Parathyroid adenoma (tissue), 2 donors: ENCODE measurements at regions not wholly inside any gene's neighbourhood (a gene's known extent, or its start where the extent isn't known, plus 50 kb on each side); places are given as distances from the start of the nearest gene placed in this dataset.
A peak's percentile ranks its signal among the peaks of the same experiment; 100 is the strongest.

Experiments
- H2AFZ ChIP-seq: fragments of 300-600 bp; sonication (generic); one replicate; pipeline ENCODE4 v1.7.0; 2017; ENCODE audit warnings: antibody characterized with exemption, mild to moderate bottlenecking
- H3K27ac ChIP-seq: fragments of 300-600 bp; sonication (generic); one replicate; pipeline ENCODE4 v1.7.0; 2017
- H3K27me3 ChIP-seq: fragments of 300-600 bp; sonication (generic); one replicate; pipeline ENCODE4 v1.7.0; 2017; ENCODE audit warnings: low read length; ENCODE audit not compliant: control insufficient read depth, insufficient read depth
- H3K36me3 ChIP-seq: fragments of 300-600 bp; sonication (generic); one replicate; pipeline ENCODE4 v1.7.0; 2017; ENCODE audit warnings: low read length; ENCODE audit not compliant: control insufficient read depth, insufficient read depth
- H3K4me1 ChIP-seq: fragments of 300-600 bp; sonication (generic); one replicate; pipeline ENCODE4 v1.7.0; 2017; ENCODE audit warnings: control low read depth
- H3K4me2 ChIP-seq: fragments of 300-600 bp; sonication (generic); one replicate; pipeline ENCODE4 v1.7.0; 2017; ENCODE audit warnings: low read length
- H3K4me3 ChIP-seq: fragments of 300-600 bp; sonication (generic); one replicate; pipeline ENCODE4 v1.7.0; 2017; ENCODE audit warnings: low read depth, low read length
- H3K79me2 ChIP-seq: fragments of 300-600 bp; sonication (generic); one replicate; pipeline ENCODE4 v1.7.0; 2017; ENCODE audit warnings: control low read depth
- H3K9ac ChIP-seq: fragments of 300-600 bp; sonication (generic); one replicate; pipeline ENCODE4 v1.7.0; 2017; ENCODE audit warnings: mild to moderate bottlenecking
- H3K9me3 ChIP-seq: fragments of 300-600 bp; sonication (generic); one replicate; pipeline ENCODE4 v1.7.0; 2017; ENCODE audit warnings: low read length; ENCODE audit not compliant: control insufficient read depth
- TF ChIP-seq, protein P1 (sequence below): fragments of 300-600 bp; sonication (generic); IDR thresholded peaks from one replicate; pipeline ENCODE4 v1.7.0; 2017; ENCODE audit warnings: antibody characterized with exemption, mild to moderate bottlenecking
- donor health status: primary hyperparathyroidism.

DNA sequence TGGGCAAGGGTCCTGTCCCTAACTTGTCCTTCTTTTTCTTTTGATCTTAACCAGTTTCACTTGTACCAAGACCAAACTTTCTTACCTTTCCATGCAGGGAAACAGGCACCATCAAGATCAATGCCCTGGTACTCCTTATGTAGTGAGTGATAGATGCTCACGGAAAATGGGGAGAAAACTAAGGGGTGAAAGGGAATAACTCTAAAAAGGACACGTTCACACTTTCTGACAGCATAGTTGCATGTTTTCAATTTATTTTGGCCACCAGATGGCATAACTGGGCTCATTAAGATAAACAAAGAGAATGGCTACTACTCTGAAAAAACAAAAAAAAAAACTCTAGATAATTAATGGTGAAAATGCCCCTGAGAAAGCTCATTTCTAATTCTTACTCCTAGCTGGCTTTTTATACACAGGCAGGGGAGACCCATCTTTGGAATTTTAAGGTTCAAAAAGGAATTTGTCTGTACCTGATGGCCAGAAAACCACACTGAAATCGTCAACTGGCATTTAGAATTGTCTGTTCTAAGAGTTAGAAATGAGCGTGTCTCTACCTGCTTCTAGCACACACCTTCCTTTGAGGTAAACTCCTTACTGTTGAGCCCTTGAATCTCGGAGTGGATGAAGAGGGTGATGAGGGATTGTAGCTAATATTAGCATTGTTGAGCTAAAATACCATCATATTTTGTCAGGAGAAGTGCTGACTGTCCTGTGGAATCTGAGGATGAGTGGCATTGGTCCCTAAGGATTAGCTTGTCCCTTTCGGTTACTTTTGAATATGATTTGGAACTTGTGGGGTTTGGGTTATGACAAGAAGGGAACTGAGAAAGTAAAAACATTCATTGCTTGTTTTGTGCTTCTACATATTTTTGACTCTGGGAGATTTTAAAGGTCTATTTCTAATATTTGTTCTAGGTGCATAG is 62.2 kb upstream of the DDR1 start:
- H3K27me3 ChIP-seq, result no peaks in the 10 kb centered on the region
- H3K4me3 ChIP-seq, result peak overlapping the region; percentile 24
- TF ChIP-seq, protein P1, sequence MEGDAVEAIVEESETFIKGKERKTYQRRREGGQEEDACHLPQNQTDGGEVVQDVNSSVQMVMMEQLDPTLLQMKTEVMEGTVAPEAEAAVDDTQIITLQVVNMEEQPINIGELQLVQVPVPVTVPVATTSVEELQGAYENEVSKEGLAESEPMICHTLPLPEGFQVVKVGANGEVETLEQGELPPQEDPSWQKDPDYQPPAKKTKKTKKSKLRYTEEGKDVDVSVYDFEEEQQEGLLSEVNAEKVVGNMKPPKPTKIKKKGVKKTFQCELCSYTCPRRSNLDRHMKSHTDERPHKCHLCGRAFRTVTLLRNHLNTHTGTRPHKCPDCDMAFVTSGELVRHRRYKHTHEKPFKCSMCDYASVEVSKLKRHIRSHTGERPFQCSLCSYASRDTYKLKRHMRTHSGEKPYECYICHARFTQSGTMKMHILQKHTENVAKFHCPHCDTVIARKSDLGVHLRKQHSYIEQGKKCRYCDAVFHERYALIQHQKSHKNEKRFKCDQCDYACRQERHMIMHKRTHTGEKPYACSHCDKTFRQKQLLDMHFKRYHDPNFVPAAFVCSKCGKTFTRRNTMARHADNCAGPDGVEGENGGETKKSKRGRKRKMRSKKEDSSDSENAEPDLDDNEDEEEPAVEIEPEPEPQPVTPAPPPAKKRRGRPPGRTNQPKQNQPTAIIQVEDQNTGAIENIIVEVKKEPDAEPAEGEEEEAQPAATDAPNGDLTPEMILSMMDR, result peak; percentile 66
- no peaks in the 10 kb centered on the region for H3K9me3 ChIP-seq
- H3K36me3 ChIP-seq, result no peaks in the 10 kb centered on the region
- H3K4me2 ChIP-seq, result peak overlapping the region; percentile 11
- H3K9ac ChIP-seq, result no peak overlapping the region
- peak overlapping the region; percentile 84 for H2AFZ ChIP-seq
- H3K27ac ChIP-seq, result peak overlapping the region; percentile 83
- no peaks in the 10 kb centered on the region for H3K79me2 ChIP-seq
- peaks cover 34% of the 10 kb centered on the region for H3K4me1 ChIP-seq

DNA sequence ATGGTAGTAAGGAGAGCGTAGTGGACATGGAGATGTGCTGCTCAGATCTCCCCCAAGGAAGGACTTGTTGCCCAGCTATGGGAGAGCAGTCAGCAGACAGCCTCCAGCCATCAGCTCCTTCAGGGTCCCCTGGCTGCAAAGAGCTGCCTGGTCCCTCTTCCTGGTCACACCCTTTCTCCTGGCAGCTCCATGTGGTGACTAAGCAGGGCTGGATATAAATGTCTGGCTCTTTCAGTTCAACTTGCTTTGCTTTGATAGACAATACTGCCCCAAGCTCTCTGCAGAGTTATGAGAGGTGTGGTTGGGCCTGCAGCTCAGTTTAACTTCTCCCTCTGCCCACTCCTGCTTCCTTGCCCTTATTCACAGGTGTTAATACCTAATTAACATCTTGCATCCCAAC is 64.1 kb upstream of the DDR1 start:
- H3K36me3 ChIP-seq, result no peaks in the 10 kb centered on the region
- H3K4me3 ChIP-seq, result no peak overlapping the region
- H3K4me2 ChIP-seq, result no peak overlapping the region
- no peaks in the 10 kb centered on the region for H3K27me3 ChIP-seq
- H3K9me3 ChIP-seq, result no peaks in the 10 kb centered on the region
- H3K79me2 ChIP-seq, result no peaks in the 10 kb centered on the region
- H3K27ac ChIP-seq, result no peak overlapping the region
- H2AFZ ChIP-seq, result peak overlapping the region; percentile 30
- no peak overlapping the region for H3K9ac ChIP-seq
- TF ChIP-seq, protein P1, result no peak
- peaks cover 32% of the 10 kb centered on the region for H3K4me1 ChIP-seq

DNA sequence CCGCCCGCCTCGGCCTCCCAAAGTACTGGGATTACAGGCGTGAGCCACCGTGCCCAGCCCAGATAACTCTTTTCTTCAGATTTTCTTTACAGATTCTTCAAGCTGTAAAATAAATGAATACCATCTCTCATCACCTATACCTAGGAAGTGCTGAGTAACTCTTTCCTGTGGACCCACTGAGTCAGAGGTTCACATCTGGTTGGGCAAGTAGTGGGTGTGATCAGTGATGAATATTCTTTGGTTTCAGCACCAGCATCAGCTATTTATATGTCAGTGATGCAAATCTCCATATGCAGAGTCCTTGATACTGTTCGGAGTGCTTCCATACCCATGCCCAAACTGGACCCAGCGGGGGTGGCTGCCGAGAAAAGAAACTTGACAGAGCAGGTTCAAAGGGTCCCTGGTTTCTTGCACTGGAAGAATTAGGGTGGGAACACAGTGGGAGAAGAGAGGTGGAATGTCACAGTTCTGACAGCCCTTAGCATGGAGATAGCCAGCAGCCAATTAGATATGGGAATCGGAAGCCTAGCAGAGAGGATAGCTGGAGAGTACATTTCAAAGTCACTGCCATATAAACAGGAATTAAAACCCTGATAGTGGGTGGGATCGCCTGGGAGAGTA is 64.9 kb upstream of the DDR1 start:
- H3K4me3 ChIP-seq, result no peak overlapping the region
- H3K9ac ChIP-seq, result no peak overlapping the region
- no peaks in the 10 kb centered on the region for H3K27me3 ChIP-seq
- no peaks in the 10 kb centered on the region for H3K9me3 ChIP-seq
- H3K4me2 ChIP-seq, result no peak overlapping the region
- H3K4me1 ChIP-seq, result peaks cover 35% of the 10 kb centered on the region
- H3K27ac ChIP-seq, result peak overlapping the region; percentile 71
- TF ChIP-seq, protein P1, result no peak
- H3K36me3 ChIP-seq, result no peaks in the 10 kb centered on the region
- no peak overlapping the region for H2AFZ ChIP-seq
- H3K79me2 ChIP-seq, result no peaks in the 10 kb centered on the region

DNA sequence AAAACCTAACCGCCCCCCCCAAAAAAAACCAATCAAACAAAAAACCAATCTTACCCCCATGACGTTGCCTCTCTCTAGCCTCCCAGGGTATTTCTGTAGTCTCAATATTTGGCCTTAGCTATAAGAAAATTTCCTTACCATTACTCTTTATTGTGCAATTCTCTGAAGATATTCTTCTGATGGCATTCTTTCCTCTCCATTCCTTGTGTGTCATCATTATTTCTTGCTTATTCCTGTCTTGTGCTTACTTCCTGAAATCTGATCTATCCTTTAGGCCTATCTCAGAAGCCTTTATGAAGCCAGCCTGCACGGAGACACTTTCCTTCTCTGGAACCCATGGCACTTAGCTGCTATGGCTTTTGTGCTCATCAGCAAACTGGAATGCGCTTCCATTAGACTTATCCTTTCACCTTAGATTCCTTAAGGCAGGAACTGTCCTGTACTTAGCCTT is 65.9 kb upstream of the DDR1 start:
- Histone ChIP-seq H3K79me2 (no peaks in the 10 kb centered on the region), H3K4me1 (peaks cover 44% of the 10 kb centered on the region)

More for the DNA sequence above, 65.9 kb upstream of the DDR1 start:
- H3K9ac ChIP-seq, result no peak overlapping the region
- no peaks in the 10 kb centered on the region for H3K36me3 ChIP-seq
- peak overlapping the region; percentile 71 for H3K27ac ChIP-seq
- H3K9me3 ChIP-seq, result no peaks in the 10 kb centered on the region
- no peak overlapping the region for H3K4me3 ChIP-seq
- peak overlapping the region; percentile 60 for H2AFZ ChIP-seq
- H3K4me2 ChIP-seq, result peak overlapping the region; percentile 58
- no peaks in the 10 kb centered on the region for H3K27me3 ChIP-seq
- TF ChIP-seq, protein P1, result no peak
